Epithelial cell of proximal tubule (primary cell): ENCODE measurements at regions not wholly inside any gene's neighbourhood (a gene's known extent, or its start where the extent isn't known, plus 50 kb on each side); places are given as distances from the start of the nearest gene placed in this dataset.

Experiments used
- DNase-seq: peaks from one replicate; pipeline ENCODE4 v3.0.0-alpha.2; 2011; ENCODE audit warnings: low read depth
- H3K4me3 ChIP-seq: 2 replicates; pipeline ENCODE4 v1.5.1; 2011; ENCODE audit warnings: low read depth, mild to moderate bottlenecking, low read length
- TF ChIP-seq, protein P1 (sequence below): conservative IDR thresholded peaks from 2 replicates; pipeline ENCODE4 v1.5.1; 2012; ENCODE audit warnings: low read depth, mild to moderate bottlenecking, low read length

DNA sequence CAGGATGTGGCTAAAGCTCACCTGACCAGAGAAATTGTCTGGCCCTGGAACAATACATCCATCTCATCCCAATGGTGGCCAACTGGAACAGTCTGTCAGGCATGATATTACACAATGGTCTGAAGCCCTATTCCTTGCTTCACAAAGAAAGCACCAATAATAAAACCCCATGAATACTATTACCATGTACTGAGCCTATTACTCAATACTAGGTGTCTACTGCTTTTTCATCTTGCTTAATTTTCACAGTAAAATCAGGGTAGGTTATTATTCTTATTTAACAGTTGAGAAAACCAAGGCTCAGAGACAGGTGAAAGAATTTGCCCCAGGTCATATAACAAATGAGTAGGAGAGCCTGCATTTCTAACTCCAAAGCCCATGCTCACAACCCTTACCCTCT, 68.9 kb upstream of the CAPRIN1 start:
- TF ChIP-seq, protein P1, sequence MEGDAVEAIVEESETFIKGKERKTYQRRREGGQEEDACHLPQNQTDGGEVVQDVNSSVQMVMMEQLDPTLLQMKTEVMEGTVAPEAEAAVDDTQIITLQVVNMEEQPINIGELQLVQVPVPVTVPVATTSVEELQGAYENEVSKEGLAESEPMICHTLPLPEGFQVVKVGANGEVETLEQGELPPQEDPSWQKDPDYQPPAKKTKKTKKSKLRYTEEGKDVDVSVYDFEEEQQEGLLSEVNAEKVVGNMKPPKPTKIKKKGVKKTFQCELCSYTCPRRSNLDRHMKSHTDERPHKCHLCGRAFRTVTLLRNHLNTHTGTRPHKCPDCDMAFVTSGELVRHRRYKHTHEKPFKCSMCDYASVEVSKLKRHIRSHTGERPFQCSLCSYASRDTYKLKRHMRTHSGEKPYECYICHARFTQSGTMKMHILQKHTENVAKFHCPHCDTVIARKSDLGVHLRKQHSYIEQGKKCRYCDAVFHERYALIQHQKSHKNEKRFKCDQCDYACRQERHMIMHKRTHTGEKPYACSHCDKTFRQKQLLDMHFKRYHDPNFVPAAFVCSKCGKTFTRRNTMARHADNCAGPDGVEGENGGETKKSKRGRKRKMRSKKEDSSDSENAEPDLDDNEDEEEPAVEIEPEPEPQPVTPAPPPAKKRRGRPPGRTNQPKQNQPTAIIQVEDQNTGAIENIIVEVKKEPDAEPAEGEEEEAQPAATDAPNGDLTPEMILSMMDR: no peak
- DNase-seq: peak; percentile 76
- H3K4me3 ChIP-seq: no peak overlapping the region

DNA sequence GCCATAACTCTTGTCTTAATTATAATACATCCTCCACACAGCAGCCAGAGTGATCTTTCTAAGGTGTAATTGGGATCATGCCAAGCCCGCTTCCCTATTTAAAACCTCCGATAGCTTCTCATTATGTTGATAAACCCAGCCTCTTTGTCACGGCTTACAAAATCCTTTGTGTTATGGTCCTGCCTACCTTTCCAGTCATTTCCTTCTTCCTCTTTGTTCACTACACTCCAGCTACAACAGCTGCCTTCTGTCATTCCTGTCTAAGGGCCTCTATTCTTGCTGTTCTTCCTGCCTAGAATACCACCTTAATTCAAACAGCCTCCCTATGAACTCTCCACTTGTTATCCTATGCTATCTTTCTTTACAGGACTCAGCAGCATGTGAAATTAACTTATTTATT, 70.6 kb upstream of the CAPRIN1 start:
- no peak for DNase-seq
- no peak overlapping the region for H3K4me3 ChIP-seq
- TF ChIP-seq, protein P1: no peak

DNA sequence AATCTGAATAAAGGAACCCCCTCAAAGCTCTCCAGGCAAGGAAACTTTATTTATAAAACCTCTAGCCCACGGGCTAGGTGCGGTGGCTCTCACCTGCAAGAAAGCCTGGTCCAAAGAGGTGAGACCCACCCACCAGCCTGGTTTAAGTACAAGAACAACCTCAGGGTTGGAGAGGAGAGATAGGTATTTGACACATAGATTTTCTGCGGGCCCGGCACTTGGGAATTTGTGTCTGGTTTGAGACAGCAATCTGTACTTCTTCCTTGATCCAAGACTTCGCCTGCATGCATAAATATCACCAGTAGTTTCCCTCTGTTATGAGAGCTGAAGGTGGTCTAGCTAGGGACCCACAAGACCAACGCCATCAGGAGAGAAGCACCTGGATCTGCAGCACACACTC, 73.2 kb upstream of the CAPRIN1 start:
- no peak overlapping the region for H3K4me3 ChIP-seq
- TF ChIP-seq, protein P1: no peak
- no peak for DNase-seq

DNA sequence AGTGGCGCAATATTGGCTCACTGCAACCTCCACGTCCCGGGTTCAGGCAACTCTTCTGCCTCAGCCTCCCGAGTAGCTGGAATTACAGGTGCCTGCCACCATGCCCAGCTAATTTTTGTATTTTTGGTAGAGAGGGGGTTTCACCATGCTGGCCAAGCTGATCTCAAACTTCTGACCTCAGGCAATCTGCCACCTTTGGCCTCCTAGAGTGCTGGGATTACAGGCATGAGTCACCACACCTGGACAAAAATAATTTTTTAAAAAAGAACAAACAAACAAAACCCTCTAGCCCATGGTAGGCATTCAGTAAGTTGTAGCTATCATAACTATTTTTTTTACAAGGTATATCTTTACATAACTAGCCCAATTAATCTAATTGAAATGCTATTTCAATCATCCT, 73.9 kb upstream of the CAPRIN1 start:
- no peak overlapping the region for H3K4me3 ChIP-seq
- no peak for DNase-seq
- TF ChIP-seq, protein P1: no peak

DNA sequence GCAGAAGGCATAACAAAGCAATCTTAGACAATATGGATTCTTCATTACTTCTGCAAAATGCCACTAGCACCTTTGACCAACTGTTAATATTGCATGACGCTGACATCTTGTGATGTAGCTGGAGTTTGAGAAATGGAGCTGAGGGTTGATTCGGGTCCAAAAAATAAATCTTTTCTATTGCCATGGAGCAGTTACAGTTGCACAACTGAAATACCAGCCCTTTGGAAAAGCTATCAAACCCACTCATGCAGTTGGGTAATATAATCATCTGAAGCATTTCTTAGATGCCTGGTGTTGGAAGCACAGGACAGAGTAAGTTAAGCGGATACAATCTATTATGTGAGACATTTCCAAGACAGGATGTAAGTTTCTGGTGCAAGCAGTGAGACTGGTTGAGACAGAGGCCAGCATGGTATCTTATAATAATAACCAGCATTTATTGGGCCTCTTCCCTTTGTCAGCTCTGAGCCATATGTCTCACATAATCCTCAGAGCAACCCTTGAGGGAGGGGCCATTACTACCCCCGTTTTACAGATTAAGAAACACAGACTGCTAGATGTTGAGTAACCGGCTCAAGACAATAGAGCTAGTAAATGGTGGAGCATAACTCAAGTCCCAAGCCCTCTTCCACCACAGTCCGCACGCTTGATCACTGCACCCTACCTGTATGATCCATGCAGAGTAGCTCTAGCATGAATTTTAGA, 74.9 kb upstream of the CAPRIN1 start:
- TF ChIP-seq, protein P1: no peak
- peak; percentile 69 for DNase-seq
- no peak overlapping the region for H3K4me3 ChIP-seq

DNA sequence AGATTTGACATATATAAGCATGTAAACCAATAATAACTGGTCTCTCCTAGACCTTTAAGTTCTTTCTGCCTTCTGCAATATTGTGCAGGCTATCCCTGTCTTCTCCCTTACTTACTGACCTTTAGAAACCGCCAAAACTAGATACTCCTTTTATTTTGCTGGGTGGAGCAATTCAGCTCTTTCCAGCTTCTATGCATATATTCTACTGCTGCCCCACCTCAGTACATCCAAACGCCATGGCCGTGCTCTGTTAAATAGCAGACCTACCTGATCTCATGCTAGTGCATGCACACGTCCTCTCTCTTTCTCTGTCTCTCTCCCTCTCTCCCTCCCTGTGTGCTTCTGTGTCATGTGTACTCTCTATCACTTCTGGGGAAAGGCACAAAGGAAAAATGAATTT, 76.7 kb upstream of the CAPRIN1 start:
- no peak overlapping the region for H3K4me3 ChIP-seq
- TF ChIP-seq, protein P1: no peak
- DNase-seq: no peak

DNA sequence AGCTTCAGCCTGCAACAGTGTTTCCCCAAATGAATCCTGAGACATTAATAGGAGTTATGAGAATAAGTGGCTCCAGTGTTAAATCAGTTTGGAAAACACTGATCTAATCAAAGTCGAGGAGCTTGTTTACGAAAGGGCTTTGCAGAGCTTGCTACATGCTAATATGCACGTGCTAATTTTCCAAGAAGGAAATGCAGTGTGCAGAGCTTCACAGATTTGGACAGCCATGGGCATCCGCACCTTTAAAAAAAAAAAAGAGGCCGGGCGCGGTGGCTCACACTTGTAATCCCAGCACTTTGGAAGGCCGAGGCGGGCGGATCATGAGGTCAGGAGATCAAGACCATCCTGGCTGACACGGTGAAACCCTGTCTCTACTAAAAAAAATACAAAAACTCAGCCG, 79.7 kb upstream of the LMO2 start:
- DNase-seq: peak; percentile 2
- peak overlapping the region; percentile 23 for H3K4me3 ChIP-seq
